GM10266 (cell line): ENCODE measurements at regions not wholly inside any gene's neighbourhood (a gene's known extent, or its start where the extent isn't known, plus 50 kb on each side); places are given as distances from the start of the nearest gene placed in this dataset.

ENCODE experiments used
- DNase-seq: peaks from one replicate; pipeline ENCODE4 v3.0.0; 2012; ENCODE audit errors: extremely low spot score
- CTCF ChIP-seq: IDR thresholded peaks from 2 replicates; pipeline ENCODE4 v1.5.1; 2012; ENCODE audit warnings: mild to moderate bottlenecking, low read depth; ENCODE audit not compliant: control insufficient read depth, insufficient read depth; ENCODE audit errors: missing control alignments

GRCh38 chr2:129059476-129059875 lies 740.8 kb upstream of the HS6ST1 start:
- no peak for DNase-seq
- TF ChIP-seq CTCF: no peak

GRCh38 chr2:129061069-129061768 lies 742.6 kb upstream of the HS6ST1 start:
- peak; percentile 35 for DNase-seq

GRCh38 chr2:129061769-129062121 lies 743.1 kb upstream of the HS6ST1 start:
- TF ChIP-seq CTCF: no peak
- no peak for DNase-seq

More at GRCh38 chr2:129061069-129061768, 742.6 kb upstream of the HS6ST1 start:
- no peak for TF ChIP-seq CTCF

- DNase-seq: no peak
- TF ChIP-seq CTCF: no peak
Observed at GRCh38 chr2:129062146-129062912, 743.7 kb upstream of the HS6ST1 start.

GRCh38 chr2:129067070-129067469 lies 748.4 kb upstream of the HS6ST1 start:
- DNase-seq: no peak
- TF ChIP-seq CTCF: no peak

- no peak for DNase-seq
- no peak for TF ChIP-seq CTCF
Observed at GRCh38 chr2:129067953-129068352, 749.3 kb upstream of the HS6ST1 start.

- DNase-seq: no peak
- no peak for TF ChIP-seq CTCF
Observed at GRCh38 chr2:129068543-129068942, 749.9 kb upstream of the HS6ST1 start.
